ENCODE measurements at regions not wholly inside any gene's neighbourhood (a gene's known extent, or its start where the extent isn't known, plus 50 kb on each side); places are given as distances from the start of the nearest gene placed in this dataset.

- TF ChIP-seq, protein P1, sequence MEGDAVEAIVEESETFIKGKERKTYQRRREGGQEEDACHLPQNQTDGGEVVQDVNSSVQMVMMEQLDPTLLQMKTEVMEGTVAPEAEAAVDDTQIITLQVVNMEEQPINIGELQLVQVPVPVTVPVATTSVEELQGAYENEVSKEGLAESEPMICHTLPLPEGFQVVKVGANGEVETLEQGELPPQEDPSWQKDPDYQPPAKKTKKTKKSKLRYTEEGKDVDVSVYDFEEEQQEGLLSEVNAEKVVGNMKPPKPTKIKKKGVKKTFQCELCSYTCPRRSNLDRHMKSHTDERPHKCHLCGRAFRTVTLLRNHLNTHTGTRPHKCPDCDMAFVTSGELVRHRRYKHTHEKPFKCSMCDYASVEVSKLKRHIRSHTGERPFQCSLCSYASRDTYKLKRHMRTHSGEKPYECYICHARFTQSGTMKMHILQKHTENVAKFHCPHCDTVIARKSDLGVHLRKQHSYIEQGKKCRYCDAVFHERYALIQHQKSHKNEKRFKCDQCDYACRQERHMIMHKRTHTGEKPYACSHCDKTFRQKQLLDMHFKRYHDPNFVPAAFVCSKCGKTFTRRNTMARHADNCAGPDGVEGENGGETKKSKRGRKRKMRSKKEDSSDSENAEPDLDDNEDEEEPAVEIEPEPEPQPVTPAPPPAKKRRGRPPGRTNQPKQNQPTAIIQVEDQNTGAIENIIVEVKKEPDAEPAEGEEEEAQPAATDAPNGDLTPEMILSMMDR (IDR thresholded peaks at IDR 0.05) = no peak
- TF ChIP-seq POLR2A (IDR thresholded peaks at IDR 0.05) = no peak
- no peak for TF ChIP-seq POLR2AphosphoS5 (IDR thresholded peaks at IDR 0.05)
These were observed 85.4 kb upstream of the DHX15 start for GRCh38 chr4:24669751-24670150.
